AG04450 (cell line): ENCODE measurements at regions not wholly inside any gene's neighbourhood (a gene's known extent, or its start where the extent isn't known, plus 50 kb on each side); places are given as distances from the start of the nearest gene placed in this dataset.

Experiments
- CTCF ChIA-PET: fragments of 300-600, 350-600 bp; formaldehyde crosslinking; extraction: SDS; loops from one replicate; lab custom pipeline; 2022; ENCODE audit warnings: antibody characterized with exemption, inconsistent platforms; lab: Charles Lee
- POLR2A ChIA-PET: fragments of 350-600 bp; formaldehyde crosslinking; extraction: SDS; loops from one replicate; lab custom pipeline; 2021; ENCODE audit warnings: antibody characterized with exemption, inconsistent platforms; lab: Yijun Ruan, JAX
- DNase-seq: peaks from one replicate; pipeline ENCODE4 v3.0.0-alpha.2; 2011; ENCODE audit warnings: low read depth, low spot score
- H3K27ac ChIP-seq: one replicate; pipeline ENCODE4 v1.5.1; 2012; ENCODE audit warnings: low read depth, low read length, control low read depth
- H3K27me3 ChIP-seq: one replicate; pipeline ENCODE4 v1.6.0; 2012; ENCODE audit warnings: low read length; ENCODE audit not compliant: control insufficient read depth, insufficient read depth
- H3K4me3 ChIP-seq: 2 replicates; pipeline ENCODE4 v1.5.1; 2011; ENCODE audit warnings: mild to moderate bottlenecking, low read depth, low read length, control low read depth
- H3K9me3 ChIP-seq: 2 replicates; pipeline ENCODE4 v1.5.1; 2012; ENCODE audit warnings: low read length; ENCODE audit not compliant: control insufficient read depth, insufficient read depth
- CTCF ChIP-seq: IDR thresholded peaks from 2 replicates; pipeline ENCODE4 v1.5.1; 2011; ENCODE audit warnings: low read depth, low read length, control low read depth, inconsistent platforms

DNA sequence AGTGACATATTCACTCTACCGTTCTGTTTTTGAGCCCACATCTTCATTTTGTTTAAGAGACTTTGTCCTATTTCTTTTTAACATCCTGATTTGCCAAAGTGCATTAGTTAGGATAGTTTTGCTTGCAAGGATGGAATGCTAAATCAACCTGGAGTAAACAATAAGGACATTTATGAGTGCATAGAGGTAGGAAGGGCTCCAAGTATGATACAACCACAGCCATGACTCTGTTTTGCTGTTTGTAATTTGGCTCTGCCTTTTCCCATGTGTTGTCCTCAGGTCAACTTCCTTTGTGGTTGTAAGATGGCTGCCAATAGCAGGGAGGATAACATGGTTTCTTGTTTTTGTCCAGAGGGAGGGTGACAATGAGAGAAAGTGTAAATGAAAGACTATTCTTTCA is 66.4 kb upstream of the GOLIM4 start:
- ChIA-PET CTCF (interaction anchor here (0.7 to 6.6 kb wide), 2 partner anchors 104 to 116 kb away, joined by 3 to 424 read pairs; no protein-coding TSS in a partner anchor), POLR2A (no interaction called here)
- H3K27me3 ChIP-seq: no peaks in the 10 kb centered on the region
- no peaks in the 10 kb centered on the region for H3K9me3 ChIP-seq
- no peak overlapping the region for H3K27ac ChIP-seq
- no peak for TF ChIP-seq CTCF
- no peak for DNase-seq
- no peak overlapping the region for H3K4me3 ChIP-seq

- Histone ChIP-seq H3K9me3 (no peaks in the 10 kb centered on the region), H3K27ac (no peak overlapping the region), H3K27me3 (no peaks in the 10 kb centered on the region), H3K4me3 (no peak overlapping the region)
- TF ChIP-seq CTCF: no peak
- DNase-seq: no peak
- POLR2A ChIA-PET: no interaction called here
- CTCF ChIA-PET: interaction anchor here (1.0 to 2.9 kb wide), 2 partner anchors 114 to 115 kb away, joined by 4 to 13 read pairs; no protein-coding TSS in a partner anchor
Observed at GRCh38 chr3:168161696-168162095, 66.0 kb upstream of the GOLIM4 start.

DNA sequence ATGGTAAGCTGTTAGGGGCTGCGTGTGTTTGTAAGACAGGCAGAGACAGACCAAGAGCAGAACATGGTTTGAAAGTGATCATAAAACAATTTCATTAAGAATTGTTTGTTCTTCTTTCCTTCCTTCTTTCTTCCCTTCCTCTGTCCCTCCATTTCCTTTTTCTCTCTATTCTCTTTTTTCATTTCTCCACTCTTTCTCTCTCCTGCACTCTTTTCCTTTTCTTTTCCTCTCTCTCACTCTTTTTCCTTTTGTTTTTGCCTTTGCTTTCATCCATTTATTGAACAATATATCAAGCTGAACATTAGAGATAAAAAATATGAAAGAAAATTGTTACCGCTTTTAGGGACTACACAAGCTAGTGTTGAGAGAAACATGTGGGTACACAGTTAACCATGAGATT is 62.2 kb upstream of the GOLIM4 start:
- Histone ChIP-seq H3K4me3 (no peak overlapping the region), H3K9me3 (peaks cover 1% of the 10 kb centered on the region; the same call in 1 of the 2 replicates), H3K27me3 (no peaks in the 10 kb centered on the region), H3K27ac (no peak overlapping the region)
- CTCF ChIA-PET: interaction anchor here (0.6 to 1.3 kb wide), 4 partner anchors 9 to 117 kb away, joined by 3 to 6 read pairs (median 3); no protein-coding TSS in a partner anchor
- TF ChIP-seq CTCF: no peak
- POLR2A ChIA-PET: no interaction called here
- no peak for DNase-seq

DNA sequence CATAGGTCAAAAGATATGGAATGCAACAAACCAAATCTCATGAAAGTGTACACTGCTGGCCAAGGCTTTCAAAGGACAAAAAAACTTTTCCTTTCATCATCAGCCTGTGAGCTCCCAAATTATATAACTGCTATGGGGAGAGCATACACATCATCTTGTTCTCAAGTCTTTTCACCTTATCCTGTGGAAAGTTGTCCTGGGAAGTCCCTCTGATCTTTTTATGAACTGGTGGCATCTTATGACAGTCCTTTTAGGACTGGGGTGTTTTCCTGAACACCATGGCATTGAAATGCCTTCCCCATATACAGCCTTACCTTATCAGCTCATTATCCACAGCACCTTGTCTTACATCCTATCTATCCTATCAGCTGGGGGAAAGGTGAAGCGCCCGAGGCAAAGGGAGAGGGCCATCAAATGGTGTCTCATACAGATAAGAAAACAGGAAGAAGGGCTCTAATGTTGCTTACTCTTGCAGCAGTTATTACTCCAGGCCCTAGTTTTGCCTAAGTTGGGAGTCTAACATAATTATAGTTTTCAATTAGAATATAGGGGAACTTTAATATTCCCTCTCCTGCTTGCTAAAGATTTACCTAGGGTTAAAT is 61.5 kb upstream of the GOLIM4 start:
- DNase-seq: no peak
- no peak overlapping the region for H3K27ac ChIP-seq
- no peaks in the 10 kb centered on the region for H3K27me3 ChIP-seq
- ChIA-PET POLR2A (no interaction called here), CTCF (interaction anchor here (0.6 to 1.7 kb wide), 3 partner anchors 28 to 116 kb away, joined by 3 to 9 read pairs (median 3); no protein-coding TSS in a partner anchor)
- peaks cover 7% of the 10 kb centered on the region for H3K9me3 ChIP-seq
- TF ChIP-seq CTCF: no peak
- H3K4me3 ChIP-seq: no peak overlapping the region

GRCh38 chr3:168156479-168156878 is 60.8 kb upstream of the GOLIM4 start:
- CTCF ChIA-PET: interaction anchor here (1.3 to 1.7 kb wide), 2 partner anchors 109 to 116 kb away, joined by 3 to 9 read pairs; no protein-coding TSS in a partner anchor
- no peak for DNase-seq
- POLR2A ChIA-PET: no interaction called here
- TF ChIP-seq CTCF: no peak
- Histone ChIP-seq H3K27ac (no peak overlapping the region), H3K9me3 (peaks cover 7% of the 10 kb centered on the region), H3K27me3 (no peaks in the 10 kb centered on the region), H3K4me3 (no peak overlapping the region)
